MG63 (cell line): ENCODE measurements at regions not wholly inside any gene's neighbourhood (a gene's known extent, or its start where the extent isn't known, plus 50 kb on each side); places are given as distances from the start of the nearest gene placed in this dataset.

Experiments
- DNase-seq: peaks from one replicate; pipeline ENCODE4 v3.0.0-alpha.2; 2020
- H3K27me3 ChIP-seq: fragments of 250-450 bp; sonication (Bioruptor Pico); 2 replicates; pipeline ENCODE4 v1.5.1; 2020; ENCODE audit warnings: mild to moderate bottlenecking, moderate library complexity
- H3K36me3 ChIP-seq: fragments of 250-450 bp; sonication (Bioruptor Pico); 2 replicates; pipeline ENCODE4 v1.5.1; 2020; ENCODE audit warnings: mild to moderate bottlenecking, moderate library complexity
- H3K4me3 ChIP-seq: fragments of 250-450 bp; sonication (Bioruptor Pico); 2 replicates; pipeline ENCODE4 v1.5.1; 2020; ENCODE audit warnings: mild to moderate bottlenecking, moderate library complexity
- H3K9me3 ChIP-seq: fragments of 250-450 bp; sonication (Bioruptor Pico); 2 replicates; pipeline ENCODE4 v1.5.1; 2020; ENCODE audit warnings: mild to moderate bottlenecking, moderate library complexity

GRCh38 chr2:60400462-60401246 lies 152.8 kb downstream of the BCL11A start:
- no peaks in the 10 kb centered on the region for H3K9me3 ChIP-seq

GRCh38 chr2:60394463-60394862 lies 159.0 kb downstream of the BCL11A start:
- no peaks in the 10 kb centered on the region for H3K27me3 ChIP-seq
- DNase-seq: no peak
- H3K4me3 ChIP-seq: no peak overlapping the region
- H3K36me3 ChIP-seq: no peaks in the 10 kb centered on the region
- H3K9me3 ChIP-seq: no peaks in the 10 kb centered on the region

More at GRCh38 chr2:60400462-60401246, 152.8 kb downstream of the BCL11A start:
- H3K4me3 ChIP-seq: no peak overlapping the region
- no peaks in the 10 kb centered on the region for H3K27me3 ChIP-seq
- no peaks in the 10 kb centered on the region for H3K36me3 ChIP-seq
- no peak for DNase-seq

- no peak for DNase-seq
- H3K4me3 ChIP-seq: no peak overlapping the region
- H3K36me3 ChIP-seq: no peaks in the 10 kb centered on the region
- no peaks in the 10 kb centered on the region for H3K27me3 ChIP-seq
- no peaks in the 10 kb centered on the region for H3K9me3 ChIP-seq
Measured at GRCh38 chr2:60391649-60392375, 161.6 kb downstream of the BCL11A start.

- Histone ChIP-seq H3K9me3 (no peaks in the 10 kb centered on the region), H3K36me3 (no peaks in the 10 kb centered on the region), H3K27me3 (no peaks in the 10 kb centered on the region), H3K4me3 (no peak overlapping the region)
- no peak for DNase-seq
Measured at GRCh38 chr2:60391230-60391629, 162.2 kb downstream of the BCL11A start.

- Histone ChIP-seq H3K9me3 (no peaks in the 10 kb centered on the region), H3K27me3 (no peaks in the 10 kb centered on the region), H3K36me3 (no peaks in the 10 kb centered on the region), H3K4me3 (no peak overlapping the region)
- DNase-seq: no peak
Measured at GRCh38 chr2:60386436-60386835, 167.0 kb downstream of the BCL11A start.

- no peaks in the 10 kb centered on the region for H3K36me3 ChIP-seq
- DNase-seq: no peak
- H3K27me3 ChIP-seq: no peaks in the 10 kb centered on the region
- H3K4me3 ChIP-seq: no peak overlapping the region
- no peaks in the 10 kb centered on the region for H3K9me3 ChIP-seq
Measured at GRCh38 chr2:60385648-60386047, 167.8 kb downstream of the BCL11A start.

- no peak for DNase-seq
- no peak overlapping the region for H3K4me3 ChIP-seq
- H3K9me3 ChIP-seq: no peaks in the 10 kb centered on the region
- no peaks in the 10 kb centered on the region for H3K27me3 ChIP-seq
- H3K36me3 ChIP-seq: no peaks in the 10 kb centered on the region
Measured at GRCh38 chr2:60383401-60384143, 169.9 kb downstream of the BCL11A start.

- DNase-seq: no peak
- Histone ChIP-seq H3K36me3 (no peaks in the 10 kb centered on the region), H3K27me3 (no peaks in the 10 kb centered on the region), H3K9me3 (no peaks in the 10 kb centered on the region), H3K4me3 (no peak overlapping the region)
Measured at GRCh38 chr2:60380411-60380810, 173.0 kb downstream of the BCL11A start.

GRCh38 chr2:60379684-60380083 lies 173.8 kb downstream of the BCL11A start:
- no peaks in the 10 kb centered on the region for H3K36me3 ChIP-seq
- H3K9me3 ChIP-seq: no peaks in the 10 kb centered on the region
- H3K4me3 ChIP-seq: no peak overlapping the region
- no peak for DNase-seq
- no peaks in the 10 kb centered on the region for H3K27me3 ChIP-seq

GRCh38 chr2:60379216-60379615 lies 174.2 kb downstream of the BCL11A start:
- Histone ChIP-seq H3K36me3 (no peaks in the 10 kb centered on the region), H3K27me3 (no peaks in the 10 kb centered on the region), H3K9me3 (no peaks in the 10 kb centered on the region), H3K4me3 (no peak overlapping the region)
- no peak for DNase-seq

- Histone ChIP-seq H3K4me3 (no peak overlapping the region), H3K27me3 (no peaks in the 10 kb centered on the region), H3K9me3 (no peaks in the 10 kb centered on the region), H3K36me3 (no peaks in the 10 kb centered on the region)
- DNase-seq: no peak
Measured at GRCh38 chr2:60377825-60378224, 175.6 kb downstream of the BCL11A start.

GRCh38 chr2:60376252-60376651 lies 177.2 kb downstream of the BCL11A start:
- Histone ChIP-seq H3K9me3 (no peaks in the 10 kb centered on the region), H3K36me3 (no peaks in the 10 kb centered on the region), H3K27me3 (no peaks in the 10 kb centered on the region), H3K4me3 (no peak overlapping the region)
- no peak for DNase-seq

- Histone ChIP-seq H3K36me3 (no peaks in the 10 kb centered on the region), H3K27me3 (no peaks in the 10 kb centered on the region), H3K4me3 (no peak overlapping the region), H3K9me3 (no peaks in the 10 kb centered on the region)
- no peak for DNase-seq
Measured at GRCh38 chr2:60371681-60372080, 181.8 kb downstream of the BCL11A start.

GRCh38 chr2:60371219-60371618 lies 182.2 kb downstream of the BCL11A start:
- DNase-seq: no peak
- Histone ChIP-seq H3K27me3 (no peaks in the 10 kb centered on the region), H3K9me3 (no peaks in the 10 kb centered on the region), H3K36me3 (no peaks in the 10 kb centered on the region), H3K4me3 (no peak overlapping the region)

GRCh38 chr2:60370814-60371213 lies 182.6 kb downstream of the BCL11A start:
- DNase-seq: no peak
- no peaks in the 10 kb centered on the region for H3K36me3 ChIP-seq
- no peaks in the 10 kb centered on the region for H3K9me3 ChIP-seq
- no peaks in the 10 kb centered on the region for H3K27me3 ChIP-seq
- no peak overlapping the region for H3K4me3 ChIP-seq

- Histone ChIP-seq H3K4me3 (no peak overlapping the region), H3K9me3 (no peaks in the 10 kb centered on the region), H3K27me3 (no peaks in the 10 kb centered on the region), H3K36me3 (no peaks in the 10 kb centered on the region)
- DNase-seq: no peak
Measured at GRCh38 chr2:60368456-60368855, 185.0 kb downstream of the BCL11A start.

- DNase-seq: no peak
- Histone ChIP-seq H3K4me3 (no peak overlapping the region), H3K9me3 (no peaks in the 10 kb centered on the region), H3K27me3 (no peaks in the 10 kb centered on the region), H3K36me3 (no peaks in the 10 kb centered on the region)
Measured at GRCh38 chr2:60366135-60366712, 187.2 kb downstream of the BCL11A start.
